Smooth muscle cell (in vitro differentiated cells): ENCODE measurements at regions not wholly inside any gene's neighbourhood (a gene's known extent, or its start where the extent isn't known, plus 50 kb on each side); places are given as distances from the start of the nearest gene placed in this dataset.

Experiments
- DNase-seq: peaks from one replicate; lab custom pipeline; 2025; ENCODE audit not compliant: unreplicated experiment; lab: John Stamatoyannopoulos, UW
- H2AFZ ChIP-seq: fragments of 200-600 bp; sonication (generic); 2 replicates; pipeline ENCODE4 v1.6.0; 2016; ENCODE audit warnings: antibody characterized with exemption, low read depth, mild to moderate bottlenecking
- H3F3A ChIP-seq: fragments of 200-600 bp; sonication (generic); 2 replicates; pipeline ENCODE4 v1.6.0; 2017; ENCODE audit warnings: antibody characterized with exemption, low read depth
- H3K27ac ChIP-seq: fragments of 200-600 bp; sonication (generic); 2 replicates; pipeline ENCODE4 v1.5.1; 2016; ENCODE audit warnings: low read depth, mild to moderate bottlenecking
- H3K27me3 ChIP-seq: fragments of 200-600 bp; sonication (generic); 2 replicates; pipeline ENCODE4 v1.6.1; 2016; ENCODE audit warnings: low read depth, mild to moderate bottlenecking
- H3K36me3 ChIP-seq: fragments of 200-600 bp; sonication (generic); 2 replicates; pipeline ENCODE4 v1.5.1; 2016; ENCODE audit warnings: low read depth
- H3K4me1 ChIP-seq: fragments of 200-600 bp; sonication (generic); 2 replicates; pipeline ENCODE4 v1.5.1; 2016; ENCODE audit warnings: low read depth
- H3K4me2 ChIP-seq: fragments of 200-600 bp; sonication (generic); 2 replicates; pipeline ENCODE4 v1.6.0; 2016; ENCODE audit warnings: mild to moderate bottlenecking
- H3K4me3 ChIP-seq: fragments of 200-600 bp; sonication (generic); 2 replicates; pipeline ENCODE4 v1.5.1; 2016; ENCODE audit warnings: mild to moderate bottlenecking
- H3K79me2 ChIP-seq: fragments of 200-600 bp; sonication (generic); 2 replicates; pipeline ENCODE4 v1.6.0; 2016; ENCODE audit warnings: low read depth, mild to moderate bottlenecking
- H3K9ac ChIP-seq: fragments of 200-600 bp; sonication (generic); 2 replicates; pipeline ENCODE4 v1.6.0; 2016; ENCODE audit warnings: low read depth
- H3K9me3 ChIP-seq: fragments of 200-600 bp; sonication (generic); replicated peaks from 2 replicates; pipeline ENCODE4 v1.5.1; 2016; ENCODE audit warnings: low read depth
- H4K20me1 ChIP-seq: fragments of 200-600 bp; sonication (generic); 2 replicates; pipeline ENCODE4 v1.6.0; 2016; ENCODE audit warnings: low read depth
- CTCF ChIP-seq: fragments of 200-600 bp; sonication (generic); IDR thresholded peaks from 2 replicates; pipeline ENCODE4 v1.5.1; 2017; ENCODE audit warnings: borderline replicate concordance, mild to moderate bottlenecking, antibody characterized with exemption; ENCODE audit not compliant: insufficient read depth, poor library complexity, severe bottlenecking
- WGBS: methylation state at CpG from one replicate; pipeline ENCODE4 v1.1.7; 2016; ENCODE audit warnings: low lambda C conversion rate; 5-methylcytosine and 5-hydroxymethylcytosine counted together

- TF ChIP-seq CTCF: no peak
- Histone ChIP-seq H3F3A (no peaks in the 10 kb centered on the region), H3K4me1 (no peaks in the 10 kb centered on the region), H3K9me3 (no peaks in the 10 kb centered on the region), H3K9ac (no peak overlapping the region), H4K20me1 (no peaks in the 10 kb centered on the region), H3K4me3 (no peak overlapping the region), H2AFZ (no peak overlapping the region), H3K4me2 (no peak overlapping the region), H3K36me3 (no peaks in the 10 kb centered on the region), H3K79me2 (no peaks in the 10 kb centered on the region), H3K27ac (no peak overlapping the region), H3K27me3 (no peaks in the 10 kb centered on the region)
- WGBS: 71% methylated on average over 3 of the region's 3 CpGs
- DNase-seq: no peak
Measured at GRCh38 chr7:115146148-115146547, 224.3 kb downstream of the MDFIC start.

GRCh38 chr7:115145512-115145911 lies 223.6 kb downstream of the MDFIC start:
- no peaks in the 10 kb centered on the region for H3K4me1 ChIP-seq
- no peaks in the 10 kb centered on the region for H4K20me1 ChIP-seq
- H3F3A ChIP-seq: no peaks in the 10 kb centered on the region
- H3K9ac ChIP-seq: no peak overlapping the region
- H2AFZ ChIP-seq: no peak overlapping the region
- H3K36me3 ChIP-seq: no peaks in the 10 kb centered on the region
- H3K4me3 ChIP-seq: no peak overlapping the region
- H3K27me3 ChIP-seq: no peaks in the 10 kb centered on the region
- WGBS: 69% methylated on average over 2 of the region's 2 CpGs
- H3K4me2 ChIP-seq: no peak overlapping the region
- no peaks in the 10 kb centered on the region for H3K79me2 ChIP-seq
- H3K9me3 ChIP-seq: no peaks in the 10 kb centered on the region
- H3K27ac ChIP-seq: no peak overlapping the region
- no peak for TF ChIP-seq CTCF
- DNase-seq: no peak

GRCh38 chr7:115137816-115138215 lies 215.9 kb downstream of the MDFIC start:
- no peaks in the 10 kb centered on the region for H3K4me1 ChIP-seq
- H3K36me3 ChIP-seq: no peaks in the 10 kb centered on the region
- H3F3A ChIP-seq: no peaks in the 10 kb centered on the region
- no peak overlapping the region for H3K27ac ChIP-seq
- H4K20me1 ChIP-seq: no peaks in the 10 kb centered on the region
- no peaks in the 10 kb centered on the region for H3K79me2 ChIP-seq
- H3K9me3 ChIP-seq: peaks cover 5% of the 10 kb centered on the region
- H2AFZ ChIP-seq: no peak overlapping the region
- H3K4me3 ChIP-seq: no peak overlapping the region
- no peak overlapping the region for H3K4me2 ChIP-seq
- H3K9ac ChIP-seq: no peak overlapping the region
- 97% methylated on average over 1 of the region's 1 CpG for WGBS
- H3K27me3 ChIP-seq: no peaks in the 10 kb centered on the region
- no peak for TF ChIP-seq CTCF
- DNase-seq: no peak

GRCh38 chr7:115136796-115137443 lies 215.0 kb downstream of the MDFIC start:
- Histone ChIP-seq H4K20me1 (no peaks in the 10 kb centered on the region), H3F3A (no peaks in the 10 kb centered on the region), H3K4me3 (no peak overlapping the region), H2AFZ (no peak overlapping the region), H3K9me3 (peaks cover 5% of the 10 kb centered on the region), H3K9ac (no peak overlapping the region), H3K4me1 (no peaks in the 10 kb centered on the region), H3K27ac (no peak overlapping the region), H3K79me2 (no peaks in the 10 kb centered on the region), H3K27me3 (no peaks in the 10 kb centered on the region), H3K4me2 (no peak overlapping the region), H3K36me3 (no peaks in the 10 kb centered on the region)
- no peak for DNase-seq
- 94% methylated on average over 3 of the region's 3 CpGs for WGBS
- TF ChIP-seq CTCF: no peak
